OCI-LY7 (cell line): ENCODE measurements at regions not wholly inside any gene's neighbourhood (a gene's known extent, or its start where the extent isn't known, plus 50 kb on each side); places are given as distances from the start of the nearest gene placed in this dataset.

Source experiments
- BruUV-seq: library from RNA; stranded (reverse); fragments of 400-500 nt; replicated peaks from 2 replicates; lab custom pipeline; 2021; lab: Mats Ljungman, UMichigan
- CTCF ChIA-PET: fragments of 300-600 bp; sonication (Branson Sonifier 250); formaldehyde crosslinking; loops from one replicate; lab custom pipeline; 2022; ENCODE audit warnings: antibody characterized with exemption; ENCODE audit not compliant: unreplicated experiment; lab: Charles Lee
- POLR2A ChIA-PET: fragments of 300-600 bp; sonication (Branson Sonifier 250); formaldehyde crosslinking; loops from one replicate; lab custom pipeline; 2022; ENCODE audit warnings: antibody characterized with exemption; lab: Charles Lee
- DNase-seq: peaks from one replicate; pipeline ENCODE4 v3.0.0-alpha.2; 2015; ENCODE audit warnings: low spot score
- H2AFZ ChIP-seq: fragments of 200-600 bp; sonication (generic), shearing (Covaris generic); 2 replicates; pipeline ENCODE4 v1.6.1; 2014; ENCODE audit warnings: mild to moderate bottlenecking, antibody characterized with exemption, low read length, moderate library complexity
- H3K27ac ChIP-seq: fragments of 200-600 bp; sonication (generic); 2 replicates; pipeline ENCODE4 v1.5.1; 2014; ENCODE audit warnings: mixed run types, low read depth, mild to moderate bottlenecking, moderate library complexity, low read length, inconsistent platforms; ENCODE audit not compliant: poor library complexity, severe bottlenecking
- H3K36me3 ChIP-seq: fragments of 200-600 bp; sonication (generic); 2 replicates; pipeline ENCODE4 v1.6.1; 2014; ENCODE audit warnings: mild to moderate bottlenecking, antibody characterized with exemption, low read length, moderate library complexity, mixed read lengths; ENCODE audit not compliant: insufficient read depth
- H3K4me1 ChIP-seq: fragments of 200-600 bp; sonication (generic); 2 replicates; pipeline ENCODE4 v1.5.1; 2014; ENCODE audit warnings: mild to moderate bottlenecking, low read length; ENCODE audit not compliant: insufficient read depth, poor library complexity, severe bottlenecking
- H3K4me2 ChIP-seq: fragments of 200-600 bp; sonication (generic); 2 replicates; pipeline ENCODE4 v1.6.1; 2014; ENCODE audit warnings: mild to moderate bottlenecking, low read length
- H3K4me3 ChIP-seq: fragments of 200-600 bp; sonication (generic); 2 replicates; pipeline ENCODE4 v1.5.1; 2014; ENCODE audit warnings: mild to moderate bottlenecking, low read depth, low read length; ENCODE audit not compliant: poor library complexity, severe bottlenecking
- H3K79me2 ChIP-seq: fragments of 200-600 bp; sonication (generic); 2 replicates; pipeline ENCODE4 v1.6.1; 2016; ENCODE audit warnings: low read depth, mild to moderate bottlenecking, low read length, moderate library complexity, mixed read lengths; ENCODE audit not compliant: insufficient read depth
- H3K9me2 ChIP-seq: fragments of 200-600 bp; sonication (generic); 2 replicates; pipeline ENCODE4 v1.6.1; 2016; ENCODE audit warnings: mild to moderate bottlenecking, low read length, mixed read lengths; ENCODE audit not compliant: insufficient read depth
- H3K9me3 ChIP-seq: fragments of 200-600 bp; sonication (generic); 2 replicates; pipeline ENCODE4 v1.6.1; 2014; ENCODE audit warnings: mild to moderate bottlenecking, mixed run types, low read length, mixed read lengths
- H4K20me1 ChIP-seq: fragments of 200-600 bp; sonication (generic); 2 replicates; pipeline ENCODE4 v1.6.1; 2014; ENCODE audit warnings: mild to moderate bottlenecking, antibody characterized with exemption, low read length, moderate library complexity, mixed read lengths; ENCODE audit not compliant: insufficient read depth
- EZH2phosphoT487 ChIP-seq: fragments of 200-600 bp; sonication (generic); IDR thresholded peaks from 2 replicates; pipeline ENCODE4 v1.6.1; 2018; ENCODE audit warnings: low read depth, borderline replicate concordance, mild to moderate bottlenecking, mixed run types, antibody characterized with exemption, low read length, moderate library complexity, mixed read lengths
- intact Hi-C: fragments of 100-400 bp; cut with micrococcal nuclease; formaldehyde crosslinking; loops from one replicate; pipeline ENCODE4 v1.10.0; 2022; ENCODE audit not compliant: unreplicated experiment
- TF ChIP-seq, protein P1 (sequence below): fragments of 200-600 bp; sonication (generic); conservative IDR thresholded peaks from 2 replicates; pipeline ENCODE4 v1.5.1; 2014; ENCODE audit warnings: mild to moderate bottlenecking, antibody characterized with exemption, low read length, moderate library complexity, mixed read lengths

DNA sequence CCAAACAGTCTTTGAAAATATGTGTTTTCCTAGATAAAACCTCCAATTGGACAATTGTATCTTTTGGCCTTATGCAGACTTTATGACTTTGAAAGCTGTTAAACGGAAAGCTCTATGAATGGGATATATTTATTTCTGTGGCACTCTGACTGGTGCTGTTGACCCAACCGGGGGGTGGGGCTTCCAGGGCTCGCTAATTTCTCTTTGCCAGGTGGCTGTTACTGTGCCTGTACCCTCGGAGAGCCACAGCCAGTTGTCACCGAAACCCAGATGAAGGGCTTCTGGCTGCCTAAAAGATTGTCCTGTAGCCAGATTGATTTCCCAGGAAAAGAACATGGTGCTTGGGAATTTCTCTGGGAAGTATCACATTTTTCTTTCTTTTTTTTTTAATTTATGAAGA lies 132.7 kb upstream of the NAV2 start:
- POLR2A ChIA-PET, result interaction anchor here (0.6 kb wide), 1 partner anchor 10 kb away, joined by 3 read pairs; no protein-coding TSS in a partner anchor
- Histone ChIP-seq H3K36me3 (no peaks in the 10 kb centered on the region), H3K9me3 (no peaks in the 10 kb centered on the region), H3K4me2 (no peak overlapping the region), H3K9me2 (no peaks in the 10 kb centered on the region), H3K4me3 (no peak overlapping the region), H4K20me1 (no peaks in the 10 kb centered on the region), H3K79me2 (no peaks in the 10 kb centered on the region; the same call in 1 of the 2 replicates), H3K4me1 (no peaks in the 10 kb centered on the region), H3K27ac (no peak overlapping the region), H2AFZ (no peak overlapping the region)
- BruUV-seq, result no TSS peak
- intact Hi-C loops, result no loop called here
- DNase-seq, result no peak
- CTCF ChIA-PET, result no interaction called here
- TF ChIP-seq, protein P1, sequence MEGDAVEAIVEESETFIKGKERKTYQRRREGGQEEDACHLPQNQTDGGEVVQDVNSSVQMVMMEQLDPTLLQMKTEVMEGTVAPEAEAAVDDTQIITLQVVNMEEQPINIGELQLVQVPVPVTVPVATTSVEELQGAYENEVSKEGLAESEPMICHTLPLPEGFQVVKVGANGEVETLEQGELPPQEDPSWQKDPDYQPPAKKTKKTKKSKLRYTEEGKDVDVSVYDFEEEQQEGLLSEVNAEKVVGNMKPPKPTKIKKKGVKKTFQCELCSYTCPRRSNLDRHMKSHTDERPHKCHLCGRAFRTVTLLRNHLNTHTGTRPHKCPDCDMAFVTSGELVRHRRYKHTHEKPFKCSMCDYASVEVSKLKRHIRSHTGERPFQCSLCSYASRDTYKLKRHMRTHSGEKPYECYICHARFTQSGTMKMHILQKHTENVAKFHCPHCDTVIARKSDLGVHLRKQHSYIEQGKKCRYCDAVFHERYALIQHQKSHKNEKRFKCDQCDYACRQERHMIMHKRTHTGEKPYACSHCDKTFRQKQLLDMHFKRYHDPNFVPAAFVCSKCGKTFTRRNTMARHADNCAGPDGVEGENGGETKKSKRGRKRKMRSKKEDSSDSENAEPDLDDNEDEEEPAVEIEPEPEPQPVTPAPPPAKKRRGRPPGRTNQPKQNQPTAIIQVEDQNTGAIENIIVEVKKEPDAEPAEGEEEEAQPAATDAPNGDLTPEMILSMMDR, result no peak
- no peak for TF ChIP-seq EZH2phosphoT487

DNA sequence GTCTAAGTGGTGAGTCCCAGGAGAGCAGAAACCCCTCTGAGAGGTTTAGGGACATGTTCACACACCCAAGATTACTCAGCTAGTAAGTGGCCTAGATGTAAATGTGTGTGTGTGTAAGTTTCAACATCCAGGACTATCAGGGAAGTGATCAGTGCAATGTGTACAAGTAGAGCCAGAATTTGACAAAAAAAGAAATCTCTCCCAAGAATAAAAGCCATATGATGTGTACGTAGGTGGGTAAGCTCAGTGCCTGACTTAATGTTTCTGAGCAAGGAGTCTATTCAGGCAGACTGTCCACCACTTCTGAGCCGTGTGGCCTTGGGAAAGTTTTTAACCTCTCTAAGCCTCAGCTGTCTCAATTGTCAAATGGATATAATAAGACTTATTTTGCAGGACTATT lies 133.8 kb upstream of the NAV2 start:
- intact Hi-C loops, result no loop called here
- CTCF ChIA-PET, result no interaction called here

DNA sequence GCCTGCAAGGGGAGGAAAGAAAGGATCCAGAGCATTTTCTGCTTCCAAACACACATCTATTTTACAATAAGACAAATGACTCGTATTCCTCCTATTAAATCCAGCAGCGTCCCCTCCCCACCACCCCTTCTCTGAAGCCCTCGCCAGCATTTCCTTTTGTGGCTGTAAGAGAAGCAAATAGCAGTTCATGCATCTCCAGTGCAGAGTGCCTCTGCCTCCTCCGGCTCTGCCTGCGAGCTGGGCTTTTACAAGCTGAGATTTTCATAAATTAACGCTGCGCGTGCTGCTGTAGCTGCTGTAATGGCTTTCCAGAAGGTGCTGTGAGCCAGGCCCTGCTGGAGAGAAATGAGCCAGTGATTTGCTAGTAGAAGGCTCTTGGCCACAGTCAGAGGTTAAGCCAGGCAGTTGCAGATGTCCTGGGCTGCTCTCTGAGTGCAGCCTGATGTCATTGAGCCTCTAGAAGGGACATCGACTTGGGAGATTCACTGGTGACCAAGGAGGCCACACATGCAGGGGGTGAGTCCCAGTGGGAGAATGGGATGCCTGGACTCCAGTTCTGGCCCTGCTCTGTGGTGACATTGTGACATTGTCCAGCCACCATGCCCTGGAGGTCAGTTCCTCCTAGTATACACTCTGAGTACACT lies 134.5 kb upstream of the NAV2 start:
- Histone ChIP-seq H2AFZ (no peak overlapping the region), H3K4me1 (no peaks in the 10 kb centered on the region), H3K27ac (no peak overlapping the region), H3K79me2 (no peaks in the 10 kb centered on the region; the same call in 1 of the 2 replicates), H3K36me3 (no peaks in the 10 kb centered on the region), H3K4me3 (no peak overlapping the region), H3K9me2 (no peaks in the 10 kb centered on the region), H4K20me1 (no peaks in the 10 kb centered on the region), H3K9me3 (no peaks in the 10 kb centered on the region), H3K4me2 (no peak overlapping the region)
- ChIA-PET POLR2A (no interaction called here), CTCF (no interaction called here)
- intact Hi-C loops, result no loop called here
- no peak for DNase-seq
- BruUV-seq, result no TSS peak
- TF ChIP-seq, protein P1, result no peak
- no peak for TF ChIP-seq EZH2phosphoT487

More for the DNA sequence above, 133.8 kb upstream of the NAV2 start:
- Histone ChIP-seq H2AFZ (no peak overlapping the region), H3K4me1 (no peaks in the 10 kb centered on the region), H4K20me1 (no peaks in the 10 kb centered on the region), H3K27ac (no peak overlapping the region), H3K9me3 (no peaks in the 10 kb centered on the region), H3K36me3 (no peaks in the 10 kb centered on the region), H3K4me3 (no peak overlapping the region), H3K4me2 (no peak overlapping the region), H3K9me2 (no peaks in the 10 kb centered on the region), H3K79me2 (no peaks in the 10 kb centered on the region; the same call in 1 of the 2 replicates)
- no peak for DNase-seq
- BruUV-seq, result no TSS peak
- TF ChIP-seq, protein P1, result no peak
- no peak for TF ChIP-seq EZH2phosphoT487
- POLR2A ChIA-PET, result no interaction called here
